A549 (cell line): ENCODE measurements at regions not wholly inside any gene's neighbourhood (a gene's known extent, or its start where the extent isn't known, plus 50 kb on each side); places are given as distances from the start of the nearest gene placed in this dataset.

Experiments
- ATAC-seq, 2 experiments: fragments of 200-7000 bp in 1 of 2; fragments of >200 bp in 1 of 2; cut with Nextera tagmentation in 1 of 2; cut with Tn5 transposase in 1 of 2; 3 replicates each; pipeline versions ENCODE4 v1.8.0 to v1.9.1; 2018 to 2020; ENCODE audit warnings: mild to moderate bottlenecking in 1 of 2, moderate library complexity in 1 of 2
- CTCF ChIA-PET: fragments of 300-600 bp; sonication (Branson Sonifier 250); formaldehyde crosslinking; extraction: SDS; loops from one replicate; lab custom pipeline; 2021; ENCODE audit warnings: antibody characterized with exemption, inconsistent platforms; lab: Yijun Ruan, JAX
- POLR2A ChIA-PET: fragments of 350-600 bp; formaldehyde crosslinking; extraction: SDS; loops from one replicate; lab custom pipeline; 2021; ENCODE audit warnings: antibody characterized with exemption, inconsistent platforms; lab: Yijun Ruan, JAX
- DNase-seq, 2 experiments: peaks; one replicate each; pipeline versions ENCODE4 v3.0.0 to v3.0.0-alpha.2; 2011 to 2016; ENCODE audit warnings: low read depth in 1 of 2, low spot score in 1 of 2
- FAIRE-seq: peaks from 2 replicates; lab custom pipeline; 2011; peaks lifted over from hg19 to GRCh38; lab: Jason Lieb, UNC
- H3K27ac ChIP-seq, 2 experiments: fragments of >200 bp; sonication (Bioruptor Twin); formaldehyde crosslinking; 3 replicates each; pipeline ENCODE4 v1.5.1; 2016 to 2017
- H3K4me1 ChIP-seq: fragments of >200 bp; sonication (Bioruptor Twin); formaldehyde crosslinking; 3 replicates; pipeline ENCODE4 v1.6.1; 2016
- H3K4me2 ChIP-seq: fragments of >200 bp; sonication (Bioruptor Twin); formaldehyde crosslinking; 3 replicates; pipeline ENCODE4 v1.6.1; 2016
- H3K4me3 ChIP-seq: fragments of >200 bp; sonication (Bioruptor Twin); formaldehyde crosslinking; 3 replicates; pipeline ENCODE4 v1.5.1; 2016
- H3K9me3 ChIP-seq: fragments of >200 bp; sonication (Bioruptor Twin); formaldehyde crosslinking; 3 replicates; pipeline ENCODE4 v1.6.1; 2016
- BHLHE40 ChIP-seq: IDR thresholded peaks from 2 replicates; pipeline ENCODE4 v1.6.1; 2012; ENCODE audit warnings: low read depth, low read length, inconsistent platforms
- CBX2 ChIP-seq: fragments of 200-600 bp; sonication (generic); IDR thresholded peaks from 2 replicates; pipeline ENCODE4 v1.6.1; 2016; ENCODE audit warnings: low read depth, mild to moderate bottlenecking, borderline replicate concordance
- CBX8 ChIP-seq: fragments of 200-600 bp; sonication (generic); IDR thresholded peaks from 2 replicates; pipeline ENCODE4 v1.6.1; 2016
- CHD4 ChIP-seq: fragments of 200-600 bp; sonication (generic); IDR thresholded peaks from 2 replicates; pipeline ENCODE4 v1.6.1; 2016; ENCODE audit warnings: antibody characterized with exemption, mild to moderate bottlenecking, borderline replicate concordance
- EHMT2 ChIP-seq: fragments of 200-600 bp; sonication (generic); IDR thresholded peaks from 2 replicates; pipeline ENCODE4 v1.6.1; 2016; ENCODE audit warnings: antibody characterized with exemption, low read depth, mild to moderate bottlenecking, moderate library complexity
- ESRRA ChIP-seq: fragments of 150-350 bp; IDR thresholded peaks from 2 replicates; pipeline ENCODE4 v1.6.1; 2014; ENCODE audit warnings: mild to moderate bottlenecking, low read length, borderline replicate concordance
- FOXS1 ChIP-seq: fragments of 250-450 bp; sonication (Bioruptor Pico); IDR thresholded peaks from 2 replicates; pipeline ENCODE4 v1.5.0; 2020; ENCODE audit warnings: mild to moderate bottlenecking, moderate library complexity
- GATA3 ChIP-seq: IDR thresholded peaks from 2 replicates; pipeline ENCODE4 v1.6.1; 2012; ENCODE audit warnings: borderline replicate concordance
- HDAC2 ChIP-seq: fragments of 200-600 bp; sonication (generic); IDR thresholded peaks from 2 replicates; pipeline ENCODE4 v1.6.1; 2016
- HEYL ChIP-seq: fragments of 250-450 bp; sonication (Bioruptor Pico); IDR thresholded peaks from 2 replicates; pipeline ENCODE4 v1.8.0; 2021; ENCODE audit warnings: mild to moderate bottlenecking, moderate library complexity
- HOXB5 ChIP-seq: fragments of 250-450 bp; sonication (Bioruptor Pico); IDR thresholded peaks from 2 replicates; pipeline ENCODE4 v1.5.0; 2020; ENCODE audit warnings: mild to moderate bottlenecking, moderate library complexity
- JUN ChIP-seq, 2 experiments: fragments of >200 bp; sonication (Bioruptor Twin); formaldehyde crosslinking; IDR thresholded peaks; 2 replicates in 1 of 2; 3 replicates in 1 of 2; pipeline ENCODE4 v1.6.1; 2016 to 2017
- KDM5A ChIP-seq: fragments of 200-600 bp; sonication (generic); IDR thresholded peaks from 2 replicates; pipeline ENCODE4 v1.6.1; 2016; ENCODE audit warnings: antibody characterized with exemption, mild to moderate bottlenecking
- MAFK ChIP-seq: fragments of 450-650 bp; IDR thresholded peaks from 2 replicates; pipeline ENCODE4 v1.6.1; 2014; ENCODE audit not compliant: partially characterized antibody
- POLR2A ChIP-seq: IDR thresholded peaks from 2 replicates; pipeline ENCODE4 v1.6.1; 2012; ENCODE audit warnings: mild to moderate bottlenecking, low read length
- RAD21 ChIP-seq, 2 experiments: fragments of >200 bp in 1 of 2; sonication (Bioruptor Twin) in 1 of 2; formaldehyde crosslinking in 1 of 2; IDR thresholded peaks in 1 of 2; conservative IDR thresholded peaks in 1 of 2; 2 replicates in 1 of 2; 3 replicates in 1 of 2; pipeline ENCODE4 v1.6.1; 2012 to 2018; ENCODE audit warnings: inconsistent platforms in 1 of 2
- RCOR1 ChIP-seq: fragments of 150-350 bp; IDR thresholded peaks from 2 replicates; pipeline ENCODE4 v1.6.1; 2014; ENCODE audit warnings: antibody characterized with exemption, low read length, low read depth
- RNF2 ChIP-seq: fragments of 200-600 bp; sonication (generic); IDR thresholded peaks from 2 replicates; pipeline ENCODE4 v1.6.1; 2016; ENCODE audit warnings: low read depth, mild to moderate bottlenecking, antibody characterized with exemption, moderate library complexity, borderline replicate concordance
- ZC3H11A ChIP-seq: fragments of 450-650 bp; IDR thresholded peaks from 2 replicates; pipeline ENCODE4 v1.6.1; 2014; ENCODE audit warnings: antibody characterized with exemption, mild to moderate bottlenecking
- ZFP36 ChIP-seq: fragments of 450-650 bp; IDR thresholded peaks from 2 replicates; pipeline ENCODE4 v1.6.1; 2014; ENCODE audit warnings: borderline replicate concordance; ENCODE audit not compliant: partially characterized antibody
- ZNF302 ChIP-seq: fragments of 250-450 bp; sonication (Bioruptor Pico); IDR thresholded peaks from 2 replicates; pipeline ENCODE4 v1.9.0; 2021; ENCODE audit warnings: inconsistent platforms, mild to moderate bottlenecking, moderate library complexity
- ZSCAN20 ChIP-seq: fragments of 250-450 bp; sonication (Bioruptor Pico); IDR thresholded peaks from 2 replicates; pipeline ENCODE4 v1.8.0; 2022; ENCODE audit warnings: mild to moderate bottlenecking, moderate library complexity
- WGBS: methylation state at CpG from one replicate; pipeline ENCODE4 v1.1.6; 2017; ENCODE audit errors: missing lambda C conversion rate; 5-methylcytosine and 5-hydroxymethylcytosine counted together
- TF ChIP-seq, protein P1 (sequence below): IDR thresholded peaks from 2 replicates; pipeline ENCODE4 v1.6.1; 2012; ENCODE audit warnings: low read depth, borderline replicate concordance
- TF ChIP-seq, protein P2 (sequence below): fragments of 250-450 bp; sonication (Bioruptor Pico); IDR thresholded peaks from 2 replicates; pipeline ENCODE4 v1.5.0; 2021; ENCODE audit warnings: mild to moderate bottlenecking, moderate library complexity, borderline replicate concordance
- TF ChIP-seq, protein P3 (sequence below): IDR thresholded peaks from 2 replicates; pipeline ENCODE4 v1.6.1; 2012
- TF ChIP-seq, protein P4 (sequence below): fragments of >200 bp; sonication (Bioruptor Twin); formaldehyde crosslinking; IDR thresholded peaks from 3 replicates; pipeline ENCODE4 v1.6.1; 2016
- TF ChIP-seq, protein P5 (sequence below): IDR thresholded peaks from 2 replicates; pipeline ENCODE4 v1.6.1; 2012

DNA sequence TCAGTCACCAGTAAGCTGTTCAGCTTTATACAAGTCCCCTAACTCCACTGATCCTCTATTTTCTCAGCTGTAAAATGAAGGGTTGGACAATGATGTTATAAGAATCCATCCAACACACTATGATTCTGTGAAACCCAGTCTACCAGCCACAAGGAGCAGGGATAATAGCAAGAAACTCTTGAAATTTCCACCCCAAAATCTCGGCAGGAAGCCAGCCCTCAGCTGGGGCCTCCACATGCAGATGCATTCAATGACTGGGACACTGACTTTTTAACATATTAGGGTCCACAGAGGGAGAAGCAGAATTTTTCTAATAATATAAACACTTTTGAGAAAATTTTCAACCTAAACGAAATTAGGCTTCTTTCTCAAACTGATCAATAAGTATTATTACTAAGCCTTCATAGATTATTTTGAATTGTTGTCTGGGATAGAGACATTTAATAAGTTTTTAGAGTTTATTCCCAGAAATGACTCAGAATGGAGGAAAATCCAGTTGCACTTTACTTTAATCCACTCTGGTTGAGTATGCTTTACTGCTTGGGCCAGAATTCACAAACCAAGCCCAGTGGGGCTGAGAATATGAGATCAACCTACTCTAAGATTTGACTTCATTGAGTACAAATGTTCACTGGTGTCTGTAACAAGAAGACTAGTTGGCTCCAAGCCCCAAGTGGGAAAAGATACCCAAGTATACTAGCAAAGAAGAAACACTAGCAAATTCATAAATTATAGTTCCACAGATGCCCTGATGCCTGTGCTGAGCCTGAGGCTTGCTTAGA lies 168.6 kb downstream of the C7orf25 start:
- no peak for ATAC-seq
- CTCF ChIA-PET: no interaction called here
- FAIRE-seq: no peak

DNA sequence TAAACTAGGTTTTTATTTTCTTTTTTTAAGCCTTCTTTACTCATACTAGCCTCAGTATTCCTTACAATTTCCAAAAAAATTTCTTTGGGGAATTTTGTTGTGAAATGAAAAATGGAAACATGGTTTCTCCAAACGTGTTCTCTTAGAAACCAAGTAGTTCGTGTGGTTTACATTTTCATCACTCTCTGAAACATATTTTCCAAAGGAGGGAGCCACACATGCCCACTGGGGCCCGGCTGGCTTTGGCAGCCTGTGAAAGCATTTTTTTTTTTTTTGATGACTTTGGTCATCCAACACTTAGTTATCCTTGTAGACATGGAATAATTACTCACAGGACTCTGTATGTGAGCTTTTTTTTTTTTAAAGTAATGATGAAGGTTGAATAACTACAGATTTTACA lies 169.6 kb downstream of the C7orf25 start:
- CTCF ChIA-PET: no interaction called here

More for the DNA sequence above, 168.6 kb downstream of the C7orf25 start:
- WGBS: 0% methylated on average over 2 of the region's 2 CpGs
- Histone ChIP-seq H3K27ac (no peak overlapping the region), H3K4me3 (no peak overlapping the region), H3K4me1 (no peaks in the 10 kb centered on the region), H3K9me3 (no peaks in the 10 kb centered on the region), H3K4me2 (no peak overlapping the region)
- POLR2A ChIA-PET: no interaction called here
- no peak for DNase-seq
- TF ChIP-seq RCOR1 (no peak), BHLHE40 (no peak), CBX8 (no peak)
- TF ChIP-seq, protein P1, sequence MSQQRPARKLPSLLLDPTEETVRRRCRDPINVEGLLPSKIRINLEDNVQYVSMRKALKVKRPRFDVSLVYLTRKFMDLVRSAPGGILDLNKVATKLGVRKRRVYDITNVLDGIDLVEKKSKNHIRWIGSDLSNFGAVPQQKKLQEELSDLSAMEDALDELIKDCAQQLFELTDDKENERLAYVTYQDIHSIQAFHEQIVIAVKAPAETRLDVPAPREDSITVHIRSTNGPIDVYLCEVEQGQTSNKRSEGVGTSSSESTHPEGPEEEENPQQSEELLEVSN: no peak
- TF ChIP-seq, all 56 proteins: peak for 0

DNA sequence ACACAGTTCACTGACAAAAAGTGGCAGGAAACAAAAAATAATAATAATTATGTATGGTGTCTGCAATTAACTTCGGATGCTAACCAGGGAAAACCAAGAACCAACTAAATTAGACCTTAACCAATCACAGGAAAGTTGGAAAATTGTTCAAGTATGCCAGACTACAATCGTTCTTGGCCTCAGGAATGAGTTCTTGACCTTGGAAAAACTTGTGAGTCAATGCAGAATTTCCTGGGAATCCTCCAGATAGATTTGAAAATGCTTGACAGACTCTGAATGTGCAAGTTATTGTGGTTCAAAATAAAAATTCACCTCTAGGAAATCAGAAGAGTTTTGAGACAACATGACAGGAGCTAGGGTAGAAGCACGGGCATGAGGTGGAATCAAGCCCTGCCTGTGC lies 171.5 kb downstream of the C7orf25 start:
- no peak for DNase-seq
- no peak overlapping the region for H3K4me3 ChIP-seq
- H3K27ac ChIP-seq: no peak overlapping the region
- H3K4me2 ChIP-seq: no peak overlapping the region
- no peak for TF ChIP-seq CHD4
- TF ChIP-seq ESRRA: no peak
- no peak for TF ChIP-seq EHMT2
- TF ChIP-seq RAD21 (conservative IDR thresholded peaks at IDR 0.05 in 1 of 2, IDR thresholded peaks at IDR 0.05 in 1 of 2): no peak
- TF ChIP-seq, protein P2, sequence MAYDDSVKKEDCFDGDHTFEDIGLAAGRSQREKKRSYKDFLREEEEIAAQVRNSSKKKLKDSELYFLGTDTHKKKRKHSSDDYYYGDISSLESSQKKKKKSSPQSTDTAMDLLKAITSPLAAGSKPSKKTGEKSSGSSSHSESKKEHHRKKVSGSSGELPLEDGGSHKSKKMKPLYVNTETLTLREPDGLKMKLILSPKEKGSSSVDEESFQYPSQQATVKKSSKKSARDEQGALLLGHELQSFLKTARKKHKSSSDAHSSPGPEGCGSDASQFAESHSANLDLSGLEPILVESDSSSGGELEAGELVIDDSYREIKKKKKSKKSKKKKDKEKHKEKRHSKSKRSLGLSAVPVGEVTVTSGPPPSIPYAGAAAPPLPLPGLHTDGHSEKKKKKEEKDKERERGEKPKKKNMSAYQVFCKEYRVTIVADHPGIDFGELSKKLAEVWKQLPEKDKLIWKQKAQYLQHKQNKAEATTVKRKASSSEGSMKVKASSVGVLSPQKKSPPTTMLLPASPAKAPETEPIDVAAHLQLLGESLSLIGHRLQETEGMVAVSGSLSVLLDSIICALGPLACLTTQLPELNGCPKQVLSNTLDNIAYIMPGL (CRISPR knock-in tag): no peak
- TF ChIP-seq HDAC2: no peak
- TF ChIP-seq POLR2A: no peak
- TF ChIP-seq, protein P3, sequence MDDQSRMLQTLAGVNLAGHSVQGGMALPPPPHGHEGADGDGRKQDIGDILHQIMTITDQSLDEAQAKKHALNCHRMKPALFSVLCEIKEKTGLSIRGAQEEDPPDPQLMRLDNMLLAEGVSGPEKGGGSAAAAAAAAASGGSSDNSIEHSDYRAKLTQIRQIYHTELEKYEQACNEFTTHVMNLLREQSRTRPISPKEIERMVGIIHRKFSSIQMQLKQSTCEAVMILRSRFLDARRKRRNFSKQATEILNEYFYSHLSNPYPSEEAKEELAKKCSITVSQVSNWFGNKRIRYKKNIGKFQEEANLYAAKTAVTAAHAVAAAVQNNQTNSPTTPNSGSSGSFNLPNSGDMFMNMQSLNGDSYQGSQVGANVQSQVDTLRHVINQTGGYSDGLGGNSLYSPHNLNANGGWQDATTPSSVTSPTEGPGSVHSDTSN: no peak
- TF ChIP-seq HEYL (CRISPR knock-in tag): no peak
- no peak for TF ChIP-seq ZNF302
- no peak for TF ChIP-seq RNF2
- TF ChIP-seq, all 56 proteins: peak for 0
- ATAC-seq (no peak), FAIRE-seq (no peak)
- ChIA-PET CTCF (no interaction called here), POLR2A (no interaction called here)
- 3% methylated on average over 3 of the region's 3 CpGs for WGBS
- H3K9me3 ChIP-seq: no peaks in the 10 kb centered on the region
- H3K4me1 ChIP-seq: no peaks in the 10 kb centered on the region

More for the DNA sequence above, 169.6 kb downstream of the C7orf25 start:
- DNase-seq: no peak
- POLR2A ChIA-PET: no interaction called here
- Histone ChIP-seq H3K4me3 (no peak overlapping the region), H3K4me2 (no peak overlapping the region), H3K9me3 (no peaks in the 10 kb centered on the region), H3K27ac (no peak overlapping the region), H3K4me1 (no peaks in the 10 kb centered on the region)
- no peak for ATAC-seq
- WGBS: 0% methylated on average over 3 of the region's 3 CpGs
- no peak for FAIRE-seq
- TF ChIP-seq, protein P4, sequence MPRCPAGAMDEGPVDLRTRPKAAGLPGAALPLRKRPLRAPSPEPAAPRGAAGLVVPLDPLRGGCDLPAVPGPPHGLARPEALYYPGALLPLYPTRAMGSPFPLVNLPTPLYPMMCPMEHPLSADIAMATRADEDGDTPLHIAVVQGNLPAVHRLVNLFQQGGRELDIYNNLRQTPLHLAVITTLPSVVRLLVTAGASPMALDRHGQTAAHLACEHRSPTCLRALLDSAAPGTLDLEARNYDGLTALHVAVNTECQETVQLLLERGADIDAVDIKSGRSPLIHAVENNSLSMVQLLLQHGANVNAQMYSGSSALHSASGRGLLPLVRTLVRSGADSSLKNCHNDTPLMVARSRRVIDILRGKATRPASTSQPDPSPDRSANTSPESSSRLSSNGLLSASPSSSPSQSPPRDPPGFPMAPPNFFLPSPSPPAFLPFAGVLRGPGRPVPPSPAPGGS: no peak
- TF ChIP-seq MAFK: no peak
- TF ChIP-seq CBX8: no peak
- TF ChIP-seq JUN (IDR thresholded peaks at IDR 0.05): no peak
- no peak for TF ChIP-seq GATA3
- no peak for TF ChIP-seq POLR2A
- no peak for TF ChIP-seq ZNF302
- TF ChIP-seq, protein P5, sequence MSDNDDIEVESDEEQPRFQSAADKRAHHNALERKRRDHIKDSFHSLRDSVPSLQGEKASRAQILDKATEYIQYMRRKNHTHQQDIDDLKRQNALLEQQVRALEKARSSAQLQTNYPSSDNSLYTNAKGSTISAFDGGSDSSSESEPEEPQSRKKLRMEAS: no peak
- TF ChIP-seq ZC3H11A: no peak
- TF ChIP-seq CHD4: no peak
- TF ChIP-seq KDM5A: no peak
- TF ChIP-seq ZSCAN20 (CRISPR knock-in tag): no peak
- TF ChIP-seq FOXS1: no peak
- TF ChIP-seq ZFP36: no peak
- no peak for TF ChIP-seq HOXB5 (CRISPR knock-in tag)
- no peak for TF ChIP-seq CBX2
